ENCODE measurements at regions not wholly inside any gene's neighbourhood (a gene's known extent, or its start where the extent isn't known, plus 50 kb on each side); places are given as distances from the start of the nearest gene placed in this dataset.

GRCh38 chr14:86541972-86542371 is 1012.0 kb downstream of the FLRT2 start:
- TF ChIP-seq, protein P1, sequence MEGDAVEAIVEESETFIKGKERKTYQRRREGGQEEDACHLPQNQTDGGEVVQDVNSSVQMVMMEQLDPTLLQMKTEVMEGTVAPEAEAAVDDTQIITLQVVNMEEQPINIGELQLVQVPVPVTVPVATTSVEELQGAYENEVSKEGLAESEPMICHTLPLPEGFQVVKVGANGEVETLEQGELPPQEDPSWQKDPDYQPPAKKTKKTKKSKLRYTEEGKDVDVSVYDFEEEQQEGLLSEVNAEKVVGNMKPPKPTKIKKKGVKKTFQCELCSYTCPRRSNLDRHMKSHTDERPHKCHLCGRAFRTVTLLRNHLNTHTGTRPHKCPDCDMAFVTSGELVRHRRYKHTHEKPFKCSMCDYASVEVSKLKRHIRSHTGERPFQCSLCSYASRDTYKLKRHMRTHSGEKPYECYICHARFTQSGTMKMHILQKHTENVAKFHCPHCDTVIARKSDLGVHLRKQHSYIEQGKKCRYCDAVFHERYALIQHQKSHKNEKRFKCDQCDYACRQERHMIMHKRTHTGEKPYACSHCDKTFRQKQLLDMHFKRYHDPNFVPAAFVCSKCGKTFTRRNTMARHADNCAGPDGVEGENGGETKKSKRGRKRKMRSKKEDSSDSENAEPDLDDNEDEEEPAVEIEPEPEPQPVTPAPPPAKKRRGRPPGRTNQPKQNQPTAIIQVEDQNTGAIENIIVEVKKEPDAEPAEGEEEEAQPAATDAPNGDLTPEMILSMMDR (IDR thresholded peaks at IDR 0.05) = no peak
- TF ChIP-seq SIN3A (IDR thresholded peaks at IDR 0.05; ENCODE audit: borderline replicate concordance, insufficient read depth, low read depth, low read length) (no peak), POLR2AphosphoS5 (IDR thresholded peaks at IDR 0.05; ENCODE audit: low read depth, low read length) (no peak), TCF7L2 (IDR thresholded peaks at IDR 0.05; ENCODE audit: low read depth, low read length) (no peak)
- TF ChIP-seq, protein P2, sequence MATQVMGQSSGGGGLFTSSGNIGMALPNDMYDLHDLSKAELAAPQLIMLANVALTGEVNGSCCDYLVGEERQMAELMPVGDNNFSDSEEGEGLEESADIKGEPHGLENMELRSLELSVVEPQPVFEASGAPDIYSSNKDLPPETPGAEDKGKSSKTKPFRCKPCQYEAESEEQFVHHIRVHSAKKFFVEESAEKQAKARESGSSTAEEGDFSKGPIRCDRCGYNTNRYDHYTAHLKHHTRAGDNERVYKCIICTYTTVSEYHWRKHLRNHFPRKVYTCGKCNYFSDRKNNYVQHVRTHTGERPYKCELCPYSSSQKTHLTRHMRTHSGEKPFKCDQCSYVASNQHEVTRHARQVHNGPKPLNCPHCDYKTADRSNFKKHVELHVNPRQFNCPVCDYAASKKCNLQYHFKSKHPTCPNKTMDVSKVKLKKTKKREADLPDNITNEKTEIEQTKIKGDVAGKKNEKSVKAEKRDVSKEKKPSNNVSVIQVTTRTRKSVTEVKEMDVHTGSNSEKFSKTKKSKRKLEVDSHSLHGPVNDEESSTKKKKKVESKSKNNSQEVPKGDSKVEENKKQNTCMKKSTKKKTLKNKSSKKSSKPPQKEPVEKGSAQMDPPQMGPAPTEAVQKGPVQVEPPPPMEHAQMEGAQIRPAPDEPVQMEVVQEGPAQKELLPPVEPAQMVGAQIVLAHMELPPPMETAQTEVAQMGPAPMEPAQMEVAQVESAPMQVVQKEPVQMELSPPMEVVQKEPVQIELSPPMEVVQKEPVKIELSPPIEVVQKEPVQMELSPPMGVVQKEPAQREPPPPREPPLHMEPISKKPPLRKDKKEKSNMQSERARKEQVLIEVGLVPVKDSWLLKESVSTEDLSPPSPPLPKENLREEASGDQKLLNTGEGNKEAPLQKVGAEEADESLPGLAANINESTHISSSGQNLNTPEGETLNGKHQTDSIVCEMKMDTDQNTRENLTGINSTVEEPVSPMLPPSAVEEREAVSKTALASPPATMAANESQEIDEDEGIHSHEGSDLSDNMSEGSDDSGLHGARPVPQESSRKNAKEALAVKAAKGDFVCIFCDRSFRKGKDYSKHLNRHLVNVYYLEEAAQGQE (IDR thresholded peaks at IDR 0.05; ENCODE audit: insufficient read depth in 1 of 2, low read depth in 2 of 2, low read length in 1 of 2) = no peak

All from Panc1 (cell line).